ENCODE measurements at regions not wholly inside any gene's neighbourhood (a gene's known extent, or its start where the extent isn't known, plus 50 kb on each side); places are given as distances from the start of the nearest gene placed in this dataset.

DNA sequence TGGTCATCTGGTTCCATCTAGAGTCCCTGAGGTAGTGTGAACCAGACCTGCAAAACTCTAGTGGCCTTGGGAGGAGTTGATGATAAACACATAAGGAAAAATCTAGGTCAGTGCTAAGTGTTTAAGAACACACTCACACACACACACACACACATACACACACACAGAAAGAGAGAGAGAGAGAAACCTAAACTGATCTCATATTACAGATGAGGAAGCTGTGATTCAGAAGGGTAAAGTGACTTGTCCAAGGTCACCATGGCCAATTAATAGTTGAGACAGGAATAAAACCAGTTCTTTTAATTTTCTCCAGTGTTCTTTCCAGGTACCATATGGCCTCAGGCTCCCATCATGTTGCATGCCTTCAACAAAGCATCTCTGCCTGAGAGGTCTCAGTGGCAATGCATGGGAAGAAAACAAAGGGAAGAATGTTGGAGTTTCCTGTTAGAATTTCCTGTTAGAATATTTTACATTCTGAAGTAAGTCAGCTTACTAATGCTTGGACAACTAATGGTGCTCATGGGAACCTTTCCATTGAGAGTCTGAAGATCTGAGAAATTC lies 77.3 kb upstream of the TSPAN2 start:
- TF ChIP-seq, protein P1, sequence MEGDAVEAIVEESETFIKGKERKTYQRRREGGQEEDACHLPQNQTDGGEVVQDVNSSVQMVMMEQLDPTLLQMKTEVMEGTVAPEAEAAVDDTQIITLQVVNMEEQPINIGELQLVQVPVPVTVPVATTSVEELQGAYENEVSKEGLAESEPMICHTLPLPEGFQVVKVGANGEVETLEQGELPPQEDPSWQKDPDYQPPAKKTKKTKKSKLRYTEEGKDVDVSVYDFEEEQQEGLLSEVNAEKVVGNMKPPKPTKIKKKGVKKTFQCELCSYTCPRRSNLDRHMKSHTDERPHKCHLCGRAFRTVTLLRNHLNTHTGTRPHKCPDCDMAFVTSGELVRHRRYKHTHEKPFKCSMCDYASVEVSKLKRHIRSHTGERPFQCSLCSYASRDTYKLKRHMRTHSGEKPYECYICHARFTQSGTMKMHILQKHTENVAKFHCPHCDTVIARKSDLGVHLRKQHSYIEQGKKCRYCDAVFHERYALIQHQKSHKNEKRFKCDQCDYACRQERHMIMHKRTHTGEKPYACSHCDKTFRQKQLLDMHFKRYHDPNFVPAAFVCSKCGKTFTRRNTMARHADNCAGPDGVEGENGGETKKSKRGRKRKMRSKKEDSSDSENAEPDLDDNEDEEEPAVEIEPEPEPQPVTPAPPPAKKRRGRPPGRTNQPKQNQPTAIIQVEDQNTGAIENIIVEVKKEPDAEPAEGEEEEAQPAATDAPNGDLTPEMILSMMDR (IDR thresholded peaks at IDR 0.05) = no peak
- TF ChIP-seq POLR2A (IDR thresholded peaks at IDR 0.05) (no peak), POLR2AphosphoS5 (IDR thresholded peaks at IDR 0.05) (no peak)
